ENCODE measurements at regions not wholly inside any gene's neighbourhood (a gene's known extent, or its start where the extent isn't known, plus 50 kb on each side); places are given as distances from the start of the nearest gene placed in this dataset.

DNA sequence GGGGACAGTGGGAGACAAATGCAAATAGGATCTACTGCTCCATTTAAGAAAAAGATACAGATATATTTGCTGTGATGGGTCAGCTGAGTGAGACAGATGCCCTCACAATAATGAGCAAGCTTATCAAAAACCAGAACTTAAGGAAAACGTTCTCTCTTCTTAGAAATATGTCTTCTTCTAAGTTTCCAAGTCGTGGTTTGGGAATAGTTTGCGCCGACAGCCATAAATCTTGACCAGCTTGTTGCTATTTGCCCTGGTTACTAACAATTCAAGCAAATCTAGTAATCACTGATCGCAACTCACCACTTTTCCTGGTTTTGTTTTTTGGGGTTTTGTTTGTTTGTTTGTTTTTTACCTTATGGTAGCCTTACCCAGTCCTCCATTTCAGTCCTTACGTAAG, 67.6 kb upstream of the GUCY1A1 start (continued):
- TF ChIP-seq, protein P1, sequence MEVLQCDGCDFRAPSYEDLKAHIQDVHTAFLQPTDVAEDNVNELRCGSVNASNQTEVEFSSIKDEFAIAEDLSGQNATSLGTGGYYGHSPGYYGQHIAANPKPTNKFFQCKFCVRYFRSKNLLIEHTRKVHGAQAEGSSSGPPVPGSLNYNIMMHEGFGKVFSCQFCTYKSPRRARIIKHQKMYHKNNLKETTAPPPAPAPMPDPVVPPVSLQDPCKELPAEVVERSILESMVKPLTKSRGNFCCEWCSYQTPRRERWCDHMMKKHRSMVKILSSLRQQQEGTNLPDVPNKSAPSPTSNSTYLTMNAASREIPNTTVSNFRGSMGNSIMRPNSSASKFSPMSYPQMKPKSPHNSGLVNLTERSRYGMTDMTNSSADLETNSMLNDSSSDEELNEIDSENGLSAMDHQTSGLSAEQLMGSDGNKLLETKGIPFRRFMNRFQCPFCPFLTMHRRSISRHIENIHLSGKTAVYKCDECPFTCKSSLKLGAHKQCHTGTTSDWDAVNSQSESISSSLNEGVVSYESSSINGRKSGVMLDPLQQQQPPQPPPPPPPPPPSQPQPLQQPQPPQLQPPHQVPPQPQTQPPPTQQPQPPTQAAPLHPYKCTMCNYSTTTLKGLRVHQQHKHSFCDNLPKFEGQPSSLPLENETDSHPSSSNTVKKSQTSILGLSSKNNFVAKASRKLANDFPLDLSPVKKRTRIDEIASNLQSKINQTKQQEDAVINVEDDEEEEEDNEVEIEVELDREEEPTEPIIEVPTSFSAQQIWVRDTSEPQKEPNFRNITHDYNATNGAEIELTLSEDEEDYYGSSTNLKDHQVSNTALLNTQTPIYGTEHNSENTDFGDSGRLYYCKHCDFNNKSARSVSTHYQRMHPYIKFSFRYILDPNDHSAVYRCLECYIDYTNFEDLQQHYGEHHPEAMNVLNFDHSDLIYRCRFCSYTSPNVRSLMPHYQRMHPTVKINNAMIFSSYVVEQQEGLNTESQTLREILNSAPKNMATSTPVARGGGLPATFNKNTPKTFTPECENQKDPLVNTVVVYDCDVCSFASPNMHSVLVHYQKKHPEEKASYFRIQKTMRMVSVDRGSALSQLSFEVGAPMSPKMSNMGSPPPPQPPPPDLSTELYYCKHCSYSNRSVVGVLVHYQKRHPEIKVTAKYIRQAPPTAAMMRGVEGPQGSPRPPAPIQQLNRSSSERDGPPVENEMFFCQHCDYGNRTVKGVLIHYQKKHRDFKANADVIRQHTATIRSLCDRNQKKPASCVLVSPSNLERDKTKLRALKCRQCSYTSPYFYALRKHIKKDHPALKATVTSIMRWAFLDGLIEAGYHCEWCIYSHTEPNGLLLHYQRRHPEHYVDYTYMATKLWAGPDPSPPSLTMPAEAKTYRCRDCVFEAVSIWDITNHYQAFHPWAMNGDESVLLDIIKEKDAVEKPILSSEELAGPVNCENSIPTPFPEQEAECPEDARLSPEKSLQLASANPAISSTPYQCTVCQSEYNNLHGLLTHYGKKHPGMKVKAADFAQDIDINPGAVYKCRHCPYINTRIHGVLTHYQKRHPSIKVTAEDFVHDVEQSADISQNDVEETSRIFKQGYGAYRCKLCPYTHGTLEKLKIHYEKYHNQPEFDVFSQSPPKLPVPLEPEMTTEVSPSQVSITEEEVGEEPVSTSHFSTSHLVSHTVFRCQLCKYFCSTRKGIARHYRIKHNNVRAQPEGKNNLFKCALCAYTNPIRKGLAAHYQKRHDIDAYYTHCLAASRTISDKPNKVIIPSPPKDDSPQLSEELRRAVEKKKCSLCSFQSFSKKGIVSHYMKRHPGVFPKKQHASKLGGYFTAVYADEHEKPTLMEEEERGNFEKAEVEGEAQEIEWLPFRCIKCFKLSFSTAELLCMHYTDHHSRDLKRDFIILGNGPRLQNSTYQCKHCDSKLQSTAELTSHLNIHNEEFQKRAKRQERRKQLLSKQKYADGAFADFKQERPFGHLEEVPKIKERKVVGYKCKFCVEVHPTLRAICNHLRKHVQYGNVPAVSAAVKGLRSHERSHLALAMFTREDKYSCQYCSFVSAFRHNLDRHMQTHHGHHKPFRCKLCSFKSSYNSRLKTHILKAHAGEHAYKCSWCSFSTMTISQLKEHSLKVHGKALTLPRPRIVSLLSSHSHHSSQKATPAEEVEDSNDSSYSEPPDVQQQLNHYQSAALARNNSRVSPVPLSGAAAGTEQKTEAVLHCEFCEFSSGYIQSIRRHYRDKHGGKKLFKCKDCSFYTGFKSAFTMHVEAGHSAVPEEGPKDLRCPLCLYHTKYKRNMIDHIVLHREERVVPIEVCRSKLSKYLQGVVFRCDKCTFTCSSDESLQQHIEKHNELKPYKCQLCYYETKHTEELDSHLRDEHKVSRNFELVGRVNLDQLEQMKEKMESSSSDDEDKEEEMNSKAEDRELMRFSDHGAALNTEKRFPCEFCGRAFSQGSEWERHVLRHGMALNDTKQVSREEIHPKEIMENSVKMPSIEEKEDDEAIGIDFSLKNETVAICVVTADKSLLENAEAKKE (CRISPR knock-in tag; IDR thresholded peaks at IDR 0.05) = no peak
- TF ChIP-seq ETS1 (IDR thresholded peaks at IDR 0.05) (no peak), POLR2AphosphoS5 (IDR thresholded peaks at IDR 0.05; ENCODE audit: low read depth) (no peak), STAT1 (IDR thresholded peaks at IDR 0.05; ENCODE audit: unreplicated experiment) (no peak)
- TF ChIP-seq, protein P2, sequence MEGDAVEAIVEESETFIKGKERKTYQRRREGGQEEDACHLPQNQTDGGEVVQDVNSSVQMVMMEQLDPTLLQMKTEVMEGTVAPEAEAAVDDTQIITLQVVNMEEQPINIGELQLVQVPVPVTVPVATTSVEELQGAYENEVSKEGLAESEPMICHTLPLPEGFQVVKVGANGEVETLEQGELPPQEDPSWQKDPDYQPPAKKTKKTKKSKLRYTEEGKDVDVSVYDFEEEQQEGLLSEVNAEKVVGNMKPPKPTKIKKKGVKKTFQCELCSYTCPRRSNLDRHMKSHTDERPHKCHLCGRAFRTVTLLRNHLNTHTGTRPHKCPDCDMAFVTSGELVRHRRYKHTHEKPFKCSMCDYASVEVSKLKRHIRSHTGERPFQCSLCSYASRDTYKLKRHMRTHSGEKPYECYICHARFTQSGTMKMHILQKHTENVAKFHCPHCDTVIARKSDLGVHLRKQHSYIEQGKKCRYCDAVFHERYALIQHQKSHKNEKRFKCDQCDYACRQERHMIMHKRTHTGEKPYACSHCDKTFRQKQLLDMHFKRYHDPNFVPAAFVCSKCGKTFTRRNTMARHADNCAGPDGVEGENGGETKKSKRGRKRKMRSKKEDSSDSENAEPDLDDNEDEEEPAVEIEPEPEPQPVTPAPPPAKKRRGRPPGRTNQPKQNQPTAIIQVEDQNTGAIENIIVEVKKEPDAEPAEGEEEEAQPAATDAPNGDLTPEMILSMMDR (conservative IDR thresholded peaks at IDR 0.05; ENCODE audit: low read depth in 2 of 2) = no peak

GRCh38 chr4:155597933-155598451, 68.7 kb upstream of the GUCY1A1 start:
- DNase-seq (ENCODE audit: low spot score) = no peak
- Histone ChIP-seq H3K4me3 (no peak overlapping the region), H3K79me2 (replicated peaks; ENCODE audit: insufficient read depth) (no peaks in the 10 kb centered on the region), H3K9me2 (ENCODE audit: insufficient read depth) (no peaks in the 10 kb centered on the region), H3K4me1 (ENCODE audit: insufficient read depth) (no peaks in the 10 kb centered on the region), H3K27ac (ENCODE audit: low read depth) (no peak overlapping the region), H4K20me1 (replicated peaks; ENCODE audit: insufficient read depth) (no peaks in the 10 kb centered on the region), H3K36me3 (ENCODE audit: insufficient read depth) (no peaks in the 10 kb centered on the region), H2AFZ (no peak overlapping the region), H3F3A (replicated peaks; ENCODE audit: low read depth) (no peaks in the 10 kb centered on the region), H3K4me2 (no peak overlapping the region), H3K27me3 (ENCODE audit: insufficient read depth) (no peaks in the 10 kb centered on the region)
- no peak for ATAC-seq
- no peak overlapping the region for H3K27ac Mint-ChIP-seq
- H3K27me3 Mint-ChIP-seq (ENCODE audit: insufficient read depth, low read depth, poor library complexity) = no peaks in the 10 kb centered on the region
- no peaks in the 10 kb centered on the region for H3K9me3 Mint-ChIP-seq
- no peaks in the 10 kb centered on the region for H3K36me3 Mint-ChIP-seq (ENCODE audit: low read depth)
- H3K4me3 Mint-ChIP-seq = no peak overlapping the region
- no peaks in the 10 kb centered on the region; the same call in 1 of the 3 replicates for H3K4me1 Mint-ChIP-seq
- TF ChIP-seq, protein P3, sequence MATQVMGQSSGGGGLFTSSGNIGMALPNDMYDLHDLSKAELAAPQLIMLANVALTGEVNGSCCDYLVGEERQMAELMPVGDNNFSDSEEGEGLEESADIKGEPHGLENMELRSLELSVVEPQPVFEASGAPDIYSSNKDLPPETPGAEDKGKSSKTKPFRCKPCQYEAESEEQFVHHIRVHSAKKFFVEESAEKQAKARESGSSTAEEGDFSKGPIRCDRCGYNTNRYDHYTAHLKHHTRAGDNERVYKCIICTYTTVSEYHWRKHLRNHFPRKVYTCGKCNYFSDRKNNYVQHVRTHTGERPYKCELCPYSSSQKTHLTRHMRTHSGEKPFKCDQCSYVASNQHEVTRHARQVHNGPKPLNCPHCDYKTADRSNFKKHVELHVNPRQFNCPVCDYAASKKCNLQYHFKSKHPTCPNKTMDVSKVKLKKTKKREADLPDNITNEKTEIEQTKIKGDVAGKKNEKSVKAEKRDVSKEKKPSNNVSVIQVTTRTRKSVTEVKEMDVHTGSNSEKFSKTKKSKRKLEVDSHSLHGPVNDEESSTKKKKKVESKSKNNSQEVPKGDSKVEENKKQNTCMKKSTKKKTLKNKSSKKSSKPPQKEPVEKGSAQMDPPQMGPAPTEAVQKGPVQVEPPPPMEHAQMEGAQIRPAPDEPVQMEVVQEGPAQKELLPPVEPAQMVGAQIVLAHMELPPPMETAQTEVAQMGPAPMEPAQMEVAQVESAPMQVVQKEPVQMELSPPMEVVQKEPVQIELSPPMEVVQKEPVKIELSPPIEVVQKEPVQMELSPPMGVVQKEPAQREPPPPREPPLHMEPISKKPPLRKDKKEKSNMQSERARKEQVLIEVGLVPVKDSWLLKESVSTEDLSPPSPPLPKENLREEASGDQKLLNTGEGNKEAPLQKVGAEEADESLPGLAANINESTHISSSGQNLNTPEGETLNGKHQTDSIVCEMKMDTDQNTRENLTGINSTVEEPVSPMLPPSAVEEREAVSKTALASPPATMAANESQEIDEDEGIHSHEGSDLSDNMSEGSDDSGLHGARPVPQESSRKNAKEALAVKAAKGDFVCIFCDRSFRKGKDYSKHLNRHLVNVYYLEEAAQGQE (IDR thresholded peaks at IDR 0.05; ENCODE audit: unreplicated experiment) = no peak
- TF ChIP-seq ZNF331 (CRISPR knock-in tag; IDR thresholded peaks at IDR 0.05; ENCODE audit: low read depth) = no peak

Data from GM23338 (cell line).